ENCODE measurements at regions not wholly inside any gene's neighbourhood (a gene's known extent, or its start where the extent isn't known, plus 50 kb on each side); places are given as distances from the start of the nearest gene placed in this dataset.
"Not testable (repeated sequence)": the region's sequence is repeated elsewhere in the genome, so short reads cannot be mapped to it uniquely, and the experiment has no call there.

DNA sequence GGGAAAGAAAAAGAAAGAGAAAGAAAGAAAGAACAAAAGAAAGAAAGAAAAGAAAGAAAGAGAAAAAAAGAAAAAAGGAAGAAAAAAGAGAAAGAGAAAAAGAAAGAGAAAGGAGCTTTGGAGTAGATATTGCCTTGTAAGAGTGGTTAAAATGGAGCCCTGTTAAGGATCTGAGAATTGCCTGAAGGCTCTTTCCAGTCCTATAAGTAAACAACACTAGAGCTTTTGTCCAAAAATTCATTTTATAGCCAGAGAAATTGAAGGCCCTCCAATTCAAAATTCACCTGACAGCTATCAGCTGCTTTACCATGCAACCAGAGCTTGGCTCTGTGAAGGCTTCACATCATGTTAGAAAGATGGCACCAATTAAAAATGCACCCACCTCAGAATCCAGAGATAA is 102.1 kb upstream of the FRMD4B start:
- H3K27ac ChIP-seq, result no peak overlapping the region
- no peak for TF ChIP-seq CTCF (IDR thresholded peaks at IDR 0.05)
- no peak for TF ChIP-seq ZFX (IDR thresholded peaks at IDR 0.05; ENCODE audit: borderline replicate concordance)

DNA sequence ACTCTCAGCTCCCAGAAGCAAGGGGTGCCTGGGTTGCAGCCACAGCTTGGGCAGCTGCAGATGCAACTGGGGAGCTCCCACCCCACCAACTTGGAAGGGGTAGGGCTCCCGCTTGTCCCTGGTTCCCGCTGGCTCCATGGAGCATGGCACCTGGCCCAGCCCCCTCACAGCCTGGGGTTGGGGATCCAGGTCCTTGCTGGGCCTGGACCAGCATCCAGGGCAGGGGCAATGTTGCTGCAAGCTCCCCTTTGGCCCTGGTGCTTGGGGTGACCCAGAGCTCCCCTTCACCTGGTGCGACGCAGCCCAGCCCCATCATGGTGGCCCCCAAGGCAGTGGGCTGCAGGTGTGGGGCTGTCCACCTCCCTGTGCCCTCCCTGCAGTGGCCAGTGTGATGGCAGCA is 99.6 kb upstream of the FRMD4B start:
- no peak overlapping the region for H3K27ac ChIP-seq
- no peak for TF ChIP-seq ZFX (IDR thresholded peaks at IDR 0.05; ENCODE audit: borderline replicate concordance)
- no peak for TF ChIP-seq CTCF (IDR thresholded peaks at IDR 0.05)

DNA sequence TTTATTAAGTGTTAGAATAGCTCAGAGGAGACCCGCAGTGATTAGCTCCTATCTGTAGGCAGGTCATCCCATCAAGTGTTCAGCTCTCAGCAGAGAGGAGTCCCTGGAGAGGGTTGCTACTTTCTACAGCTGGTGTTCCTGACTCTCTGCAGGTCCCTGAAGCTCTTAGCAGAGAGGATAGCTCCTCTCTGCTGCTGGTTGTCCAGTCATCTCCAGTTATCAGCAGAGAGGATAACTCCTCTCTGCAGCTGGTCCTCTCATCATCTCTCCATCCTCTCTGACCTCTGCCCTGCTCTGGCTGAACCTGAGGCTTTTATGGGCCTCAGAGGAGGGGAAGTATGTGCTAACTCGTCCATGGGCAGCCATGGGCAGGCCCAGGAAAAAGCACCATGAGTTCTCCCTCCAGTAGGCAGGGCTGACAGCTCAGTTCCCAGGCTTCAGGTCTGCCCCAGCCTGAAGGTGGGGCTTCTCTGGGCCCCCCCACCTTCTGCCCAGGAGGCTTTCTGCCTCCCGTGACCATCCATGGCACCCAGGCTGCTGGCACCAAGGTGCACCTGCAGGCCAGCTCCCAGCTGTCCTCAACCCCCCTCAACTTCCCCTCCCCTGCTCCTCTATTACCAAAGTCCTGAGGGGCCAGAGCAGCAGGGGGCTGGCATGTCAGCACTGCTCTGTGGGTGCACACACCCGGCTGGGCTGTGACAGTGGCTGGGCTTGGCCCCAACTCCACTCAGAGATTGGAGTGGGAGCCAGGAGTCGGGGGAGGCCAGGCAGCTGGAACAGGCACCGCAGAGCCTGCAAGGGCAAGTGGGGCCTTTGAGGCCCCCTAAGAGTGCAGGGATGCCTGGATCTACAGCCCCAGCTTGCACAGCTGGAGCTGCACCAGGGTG is 98.9 kb upstream of the FRMD4B start:
- H3K27ac ChIP-seq, result no peak overlapping the region
- TF ChIP-seq CTCF (IDR thresholded peaks at IDR 0.05), result no peak
- no peak for TF ChIP-seq ZFX (IDR thresholded peaks at IDR 0.05; ENCODE audit: borderline replicate concordance)

DNA sequence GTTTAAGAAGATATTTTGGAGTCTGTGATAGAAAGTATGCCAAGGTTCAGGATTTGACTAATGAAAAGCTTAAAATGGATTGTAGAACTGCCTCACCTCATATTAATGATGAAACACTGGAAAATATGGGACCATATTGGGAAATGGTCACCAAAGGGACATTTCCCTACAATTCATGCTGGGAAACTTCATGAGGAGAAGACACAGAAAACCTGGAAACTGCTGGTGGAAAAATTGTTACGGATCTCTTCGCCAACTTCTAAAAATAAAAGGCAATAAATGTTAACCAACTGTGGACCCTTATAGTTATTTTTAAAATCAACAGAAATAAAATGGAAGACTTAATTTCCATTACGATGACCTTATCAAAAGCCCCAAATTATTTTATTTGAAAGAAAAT is 97.6 kb upstream of the FRMD4B start:
- no peak for TF ChIP-seq CTCF (IDR thresholded peaks at IDR 0.05)
- TF ChIP-seq ZFX (IDR thresholded peaks at IDR 0.05; ENCODE audit: borderline replicate concordance), result no peak
- H3K27ac ChIP-seq, result no peak overlapping the region

DNA sequence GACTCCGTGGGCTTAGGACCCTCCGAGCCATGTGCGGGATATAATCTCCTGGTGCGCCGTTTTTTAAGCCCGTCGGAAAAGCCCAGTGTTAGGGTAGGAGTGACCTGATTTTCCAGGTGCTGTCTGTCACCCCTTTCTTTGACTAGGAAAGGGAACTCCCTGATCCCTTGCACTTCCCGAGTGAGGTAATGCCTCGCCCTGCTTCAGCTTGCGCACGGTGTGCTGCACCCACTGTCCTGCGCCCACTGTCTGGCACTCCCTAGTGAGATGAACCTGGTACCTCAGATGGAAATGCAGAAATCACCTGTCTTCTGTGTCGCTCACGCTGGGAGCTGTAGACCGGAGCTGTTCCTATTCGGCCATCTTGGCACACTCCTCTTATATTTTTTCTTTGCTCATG is 95.1 kb upstream of the FRMD4B start:
- H3K27ac ChIP-seq, result not testable (repeated sequence)

DNA sequence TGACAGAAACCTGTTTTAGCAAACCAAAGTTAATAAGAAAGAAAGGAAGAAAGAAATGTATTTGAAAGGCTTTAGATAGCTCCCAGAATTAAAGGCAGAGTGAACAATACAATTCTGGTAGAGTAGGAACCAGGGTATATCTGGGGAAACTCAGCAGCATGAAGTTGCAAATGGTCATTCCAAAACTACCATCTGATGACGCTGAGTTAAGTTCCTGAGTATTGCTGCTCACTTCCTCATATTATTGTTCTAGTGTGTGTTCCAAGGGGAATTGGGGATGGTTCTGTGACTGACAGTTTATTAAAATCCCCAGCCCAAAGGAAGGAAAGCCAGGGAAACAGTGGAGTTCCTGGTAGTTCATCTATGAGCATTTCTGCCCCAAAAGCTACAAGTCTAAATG is 88.3 kb upstream of the FRMD4B start:
- no peak for TF ChIP-seq CTCF (IDR thresholded peaks at IDR 0.05)
- TF ChIP-seq ZFX (IDR thresholded peaks at IDR 0.05; ENCODE audit: borderline replicate concordance), result no peak
- H3K27ac ChIP-seq, result no peak overlapping the region

DNA sequence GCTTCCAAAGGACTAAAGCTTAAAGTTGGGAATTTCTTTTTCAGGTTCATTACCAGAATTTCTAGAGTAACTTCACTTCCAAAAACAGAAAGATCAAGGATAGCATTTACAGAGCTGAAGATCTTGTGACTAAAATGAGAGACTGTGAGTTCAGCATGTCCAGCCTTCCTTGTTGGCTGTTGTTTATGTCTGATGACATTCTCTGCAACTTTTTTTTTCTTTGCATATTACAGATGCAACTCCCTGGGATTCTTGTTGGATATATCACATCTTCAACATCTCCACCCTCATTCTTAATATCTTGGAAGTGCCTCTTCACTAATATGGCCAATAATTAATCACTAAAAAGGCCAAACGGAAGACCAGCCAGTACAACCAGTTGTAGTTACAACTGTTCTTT is 86.2 kb upstream of the FRMD4B start:
- no peak for TF ChIP-seq CTCF (IDR thresholded peaks at IDR 0.05)
- TF ChIP-seq ZFX (IDR thresholded peaks at IDR 0.05; ENCODE audit: borderline replicate concordance), result no peak
- no peak overlapping the region for H3K27ac ChIP-seq

- TF ChIP-seq CTCF (IDR thresholded peaks at IDR 0.05), result no peak
- no peak for TF ChIP-seq ZFX (IDR thresholded peaks at IDR 0.05; ENCODE audit: borderline replicate concordance)
Measured at GRCh38 chr3:69463531-69463930, 77.6 kb upstream of the FRMD4B start.

More at GRCh38 chr3:69463531-69463930, 77.6 kb upstream of the FRMD4B start:
- H3K27ac ChIP-seq, result no peak overlapping the region

Data from 22Rv1 (cell line).